H1 (cell line): ENCODE measurements at regions not wholly inside any gene's neighbourhood (a gene's known extent, or its start where the extent isn't known, plus 50 kb on each side); places are given as distances from the start of the nearest gene placed in this dataset.

Source experiments
- BRCA1 ChIP-seq: IDR thresholded peaks from 2 replicates; pipeline ENCODE4 v1.6.1; 2012; ENCODE audit warnings: low read depth, low read length, improper control_type of control experiment
- CTCF ChIP-seq, 3 experiments: IDR thresholded peaks; 1 replicate in 2 of 3; 2 replicates in 1 of 3; pipeline versions ENCODE4 v1.5.1 to v1.6.1; 2011; ENCODE audit warnings: low read length in 3 of 3, mild to moderate bottlenecking in 3 of 3, inconsistent platforms in 2 of 3, low read depth in 1 of 3, moderate library complexity in 1 of 3; ENCODE audit not compliant: insufficient read depth in 1 of 3; ENCODE audit errors: control extremely low read depth in 1 of 3
- EP300 ChIP-seq, 2 experiments: IDR thresholded peaks; 1 replicate in 1 of 2; 2 replicates in 1 of 2; pipeline ENCODE4 v1.6.1; 2011 to 2012; ENCODE audit warnings: low read depth in 2 of 2, low read length in 2 of 2, mild to moderate bottlenecking in 2 of 2, borderline replicate concordance in 1 of 2, inconsistent platforms in 1 of 2, moderate library complexity in 1 of 2
- EZH2 ChIP-seq: fragments of 200-600 bp; sonication (generic); IDR thresholded peaks from 2 replicates; pipeline ENCODE4 v1.7.1; 2012; ENCODE audit warnings: low read depth, mild to moderate bottlenecking, moderate library complexity, low read length, inconsistent platforms; ENCODE audit not compliant: severe bottlenecking
- POLR2A ChIP-seq, 2 experiments: IDR thresholded peaks; 1 replicate in 1 of 2; 2 replicates in 1 of 2; pipeline ENCODE4 v1.6.1; 2011; ENCODE audit warnings: low read depth in 2 of 2, low read length in 2 of 2, mild to moderate bottlenecking in 2 of 2; ENCODE audit errors: control extremely low read depth in 1 of 2
- RAD21 ChIP-seq, 2 experiments: IDR thresholded peaks in 1 of 2; conservative IDR thresholded peaks in 1 of 2; 2 replicates each; pipeline ENCODE4 v1.6.1; 2011; ENCODE audit warnings: low read depth in 2 of 2, low read length in 2 of 2, improper control_type of control experiment in 1 of 2, inconsistent platforms in 1 of 2, mild to moderate bottlenecking in 1 of 2, moderate library complexity in 1 of 2

DNA sequence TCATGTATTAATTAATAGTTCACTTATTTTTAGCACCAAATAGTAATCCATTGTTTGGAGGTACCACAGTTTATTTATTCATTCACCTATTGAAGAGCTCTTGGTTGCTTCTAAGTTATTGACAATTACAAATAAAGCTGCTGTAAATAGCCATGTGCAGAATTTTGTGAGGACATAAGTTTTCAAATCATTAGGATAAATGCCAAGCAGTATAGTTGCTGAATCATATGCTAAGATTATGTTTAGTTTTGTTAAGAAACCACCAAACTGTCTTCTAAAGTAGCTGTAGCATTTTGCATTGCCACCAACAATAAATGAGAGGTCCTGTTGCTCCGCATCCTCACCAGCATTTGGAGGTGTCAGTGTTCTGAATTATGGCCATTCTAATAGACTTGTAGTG lies 2126.8 kb downstream of the PCDH9 start:
- TF ChIP-seq POLR2A (IDR thresholded peaks at IDR 0.05; ENCODE audit: control extremely low read depth in 1 of 2, low read depth in 2 of 2, low read length in 2 of 2) = no peak
- TF ChIP-seq EZH2 = no peak
- no peak for TF ChIP-seq CTCF (IDR thresholded peaks at IDR 0.05; ENCODE audit: control extremely low read depth in 1 of 3, insufficient read depth in 1 of 3, low read depth in 1 of 3, low read length in 3 of 3)
- no peak for TF ChIP-seq EP300 (IDR thresholded peaks at IDR 0.05; ENCODE audit: borderline replicate concordance in 1 of 2, low read depth in 2 of 2, low read length in 2 of 2)
- no peak for TF ChIP-seq RAD21 (IDR thresholded peaks at IDR 0.05 in 1 of 2, conservative IDR thresholded peaks at IDR 0.05 in 1 of 2; ENCODE audit: low read depth in 2 of 2, low read length in 2 of 2)
- TF ChIP-seq BRCA1 = no peak
